ENCODE measurements at regions not wholly inside any gene's neighbourhood (a gene's known extent, or its start where the extent isn't known, plus 50 kb on each side); places are given as distances from the start of the nearest gene placed in this dataset.

- Histone ChIP-seq H3K4me3 (ENCODE audit: low read depth, low read length) (no peak overlapping the region), H3K79me2 (ENCODE audit: control insufficient read depth, insufficient read depth, low read length, unreplicated experiment) (no peaks in the 10 kb centered on the region), H3K4me1 (ENCODE audit: control insufficient read depth, insufficient read depth, low read length, unreplicated experiment) (no peaks in the 10 kb centered on the region), H3K27ac (ENCODE audit: low read depth, low read length) (no peak overlapping the region), H3K27me3 (ENCODE audit: insufficient read depth, low read length) (peaks cover 14% of the 10 kb centered on the region; the same call in 1 of the 2 replicates), H3K36me3 (ENCODE audit: insufficient read depth, low read length) (no peaks in the 10 kb centered on the region), H2AFZ (ENCODE audit: low read length, unreplicated experiment) (no peak overlapping the region)
These were observed 203.8 kb upstream of the CDH4 start for GRCh38 chr20:61048302-61048701.

- H3K36me3 ChIP-seq (ENCODE audit: insufficient read depth, low read length): no peaks in the 10 kb centered on the region
- no peak overlapping the region for H3K4me3 ChIP-seq (ENCODE audit: low read depth, low read length)
- H3K27me3 ChIP-seq (ENCODE audit: insufficient read depth, low read length): peaks cover 14% of the 10 kb centered on the region; the same call in 1 of the 2 replicates
- no peaks in the 10 kb centered on the region for H3K79me2 ChIP-seq (ENCODE audit: control insufficient read depth, insufficient read depth, low read length, unreplicated experiment)
- no peaks in the 10 kb centered on the region for H3K4me1 ChIP-seq (ENCODE audit: control insufficient read depth, insufficient read depth, low read length, unreplicated experiment)
- H3K27ac ChIP-seq (ENCODE audit: low read depth, low read length): no peak overlapping the region
- no peak overlapping the region for H2AFZ ChIP-seq (ENCODE audit: low read length, unreplicated experiment)
These were observed 202.4 kb upstream of the CDH4 start for GRCh38 chr20:61049684-61050083.

- Histone ChIP-seq H3K27me3 (ENCODE audit: insufficient read depth, low read length) (peaks cover 14% of the 10 kb centered on the region; the same call in 1 of the 2 replicates), H3K36me3 (ENCODE audit: insufficient read depth, low read length) (no peaks in the 10 kb centered on the region), H2AFZ (ENCODE audit: low read length, unreplicated experiment) (no peak overlapping the region), H3K4me1 (ENCODE audit: control insufficient read depth, insufficient read depth, low read length, unreplicated experiment) (no peaks in the 10 kb centered on the region), H3K79me2 (ENCODE audit: control insufficient read depth, insufficient read depth, low read length, unreplicated experiment) (no peaks in the 10 kb centered on the region), H3K4me3 (ENCODE audit: low read depth, low read length) (no peak overlapping the region), H3K27ac (ENCODE audit: low read depth, low read length) (no peak overlapping the region)
These were observed 201.6 kb upstream of the CDH4 start for GRCh38 chr20:61050336-61050890.

- no peak overlapping the region for H3K27ac ChIP-seq (ENCODE audit: low read depth, low read length)
- no peaks in the 10 kb centered on the region for H3K79me2 ChIP-seq (ENCODE audit: control insufficient read depth, insufficient read depth, low read length, unreplicated experiment)
- H3K4me1 ChIP-seq (ENCODE audit: control insufficient read depth, insufficient read depth, low read length, unreplicated experiment): no peaks in the 10 kb centered on the region
- H3K4me3 ChIP-seq (ENCODE audit: low read depth, low read length): no peak overlapping the region
- H3K27me3 ChIP-seq (ENCODE audit: insufficient read depth, low read length): peaks cover 14% of the 10 kb centered on the region; the same call in 1 of the 2 replicates
- H2AFZ ChIP-seq (ENCODE audit: low read length, unreplicated experiment): no peak overlapping the region
- no peaks in the 10 kb centered on the region for H3K36me3 ChIP-seq (ENCODE audit: insufficient read depth, low read length)
These were observed 199.8 kb upstream of the CDH4 start for GRCh38 chr20:61052195-61052750.

GRCh38 chr20:61052776-61053442 is 199.2 kb upstream of the CDH4 start:
- H3K79me2 ChIP-seq (ENCODE audit: control insufficient read depth, insufficient read depth, low read length, unreplicated experiment): no peaks in the 10 kb centered on the region
- no peaks in the 10 kb centered on the region for H3K4me1 ChIP-seq (ENCODE audit: control insufficient read depth, insufficient read depth, low read length, unreplicated experiment)
- no peaks in the 10 kb centered on the region for H3K36me3 ChIP-seq (ENCODE audit: insufficient read depth, low read length)
- no peak overlapping the region for H3K4me3 ChIP-seq (ENCODE audit: low read depth, low read length)
- H3K27ac ChIP-seq (ENCODE audit: low read depth, low read length): no peak overlapping the region
- peaks cover 16% of the 10 kb centered on the region; the same call in 1 of the 2 replicates for H3K27me3 ChIP-seq (ENCODE audit: insufficient read depth, low read length)
- H2AFZ ChIP-seq (ENCODE audit: low read length, unreplicated experiment): no peak overlapping the region

- Histone ChIP-seq H3K79me2 (ENCODE audit: control insufficient read depth, insufficient read depth, low read length, unreplicated experiment) (no peaks in the 10 kb centered on the region), H2AFZ (ENCODE audit: low read length, unreplicated experiment) (no peak overlapping the region), H3K4me1 (ENCODE audit: control insufficient read depth, insufficient read depth, low read length, unreplicated experiment) (no peaks in the 10 kb centered on the region), H3K36me3 (ENCODE audit: insufficient read depth, low read length) (no peaks in the 10 kb centered on the region), H3K4me3 (ENCODE audit: low read depth, low read length) (no peak overlapping the region), H3K27me3 (ENCODE audit: insufficient read depth, low read length) (peaks cover 22% of the 10 kb centered on the region; the same call in 1 of the 2 replicates), H3K27ac (ENCODE audit: low read depth, low read length) (no peak overlapping the region)
These were observed 198.6 kb upstream of the CDH4 start for GRCh38 chr20:61053487-61053886.

GRCh38 chr20:61053889-61054288 is 198.2 kb upstream of the CDH4 start:
- Histone ChIP-seq H3K36me3 (ENCODE audit: insufficient read depth, low read length) (no peaks in the 10 kb centered on the region), H3K4me1 (ENCODE audit: control insufficient read depth, insufficient read depth, low read length, unreplicated experiment) (no peaks in the 10 kb centered on the region), H3K4me3 (ENCODE audit: low read depth, low read length) (no peak overlapping the region), H3K27ac (ENCODE audit: low read depth, low read length) (no peak overlapping the region), H2AFZ (ENCODE audit: low read length, unreplicated experiment) (no peak overlapping the region), H3K79me2 (ENCODE audit: control insufficient read depth, insufficient read depth, low read length, unreplicated experiment) (no peaks in the 10 kb centered on the region), H3K27me3 (ENCODE audit: insufficient read depth, low read length) (peaks cover 26% of the 10 kb centered on the region; the same call in 1 of the 2 replicates)

GRCh38 chr20:61054411-61054810 is 197.7 kb upstream of the CDH4 start:
- Histone ChIP-seq H2AFZ (ENCODE audit: low read length, unreplicated experiment) (no peak overlapping the region), H3K36me3 (ENCODE audit: insufficient read depth, low read length) (no peaks in the 10 kb centered on the region), H3K79me2 (ENCODE audit: control insufficient read depth, insufficient read depth, low read length, unreplicated experiment) (no peaks in the 10 kb centered on the region), H3K27me3 (ENCODE audit: insufficient read depth, low read length) (peaks cover 28% of the 10 kb centered on the region; the same call in 1 of the 2 replicates), H3K4me3 (ENCODE audit: low read depth, low read length) (no peak overlapping the region), H3K27ac (ENCODE audit: low read depth, low read length) (no peak overlapping the region), H3K4me1 (ENCODE audit: control insufficient read depth, insufficient read depth, low read length, unreplicated experiment) (no peaks in the 10 kb centered on the region)

GRCh38 chr20:61055180-61056010 is 196.7 kb upstream of the CDH4 start:
- H3K27ac ChIP-seq (ENCODE audit: low read depth, low read length): no peak overlapping the region
- H3K27me3 ChIP-seq (ENCODE audit: insufficient read depth, low read length): peaks cover 28% of the 10 kb centered on the region; the same call in 1 of the 2 replicates
- no peaks in the 10 kb centered on the region for H3K4me1 ChIP-seq (ENCODE audit: control insufficient read depth, insufficient read depth, low read length, unreplicated experiment)
- H3K4me3 ChIP-seq (ENCODE audit: low read depth, low read length): no peak overlapping the region
- H3K79me2 ChIP-seq (ENCODE audit: control insufficient read depth, insufficient read depth, low read length, unreplicated experiment): no peaks in the 10 kb centered on the region
- no peaks in the 10 kb centered on the region for H3K36me3 ChIP-seq (ENCODE audit: insufficient read depth, low read length)
- no peak overlapping the region for H2AFZ ChIP-seq (ENCODE audit: low read length, unreplicated experiment)

- H3K36me3 ChIP-seq (ENCODE audit: insufficient read depth, low read length): no peaks in the 10 kb centered on the region
- no peak overlapping the region for H2AFZ ChIP-seq (ENCODE audit: low read length, unreplicated experiment)
- peaks cover 34% of the 10 kb centered on the region; the same call in 1 of the 2 replicates for H3K27me3 ChIP-seq (ENCODE audit: insufficient read depth, low read length)
- H3K79me2 ChIP-seq (ENCODE audit: control insufficient read depth, insufficient read depth, low read length, unreplicated experiment): no peaks in the 10 kb centered on the region
- no peaks in the 10 kb centered on the region for H3K4me1 ChIP-seq (ENCODE audit: control insufficient read depth, insufficient read depth, low read length, unreplicated experiment)
- H3K4me3 ChIP-seq (ENCODE audit: low read depth, low read length): no peak overlapping the region
- H3K27ac ChIP-seq (ENCODE audit: low read depth, low read length): no peak overlapping the region
These were observed 195.9 kb upstream of the CDH4 start for GRCh38 chr20:61056116-61056515.

Measured in ACC112 (cell line).